GM18909 (cell line): ENCODE measurements at regions not wholly inside any gene's neighbourhood (a gene's known extent, or its start where the extent isn't known, plus 50 kb on each side); places are given as distances from the start of the nearest gene placed in this dataset.
"Not testable (repeated sequence)": the region's sequence is repeated elsewhere in the genome, so short reads cannot be mapped to it uniquely, and the experiment has no call there.

ENCODE experiments used
- ATAC-seq: cut with Tn5 transposase; IDR thresholded peaks from one replicate; pipeline ENCODE4 v1.9.1; 2021; ENCODE audit warnings: mild to moderate bottlenecking; ENCODE audit not compliant: unreplicated experiment, poor library complexity

DNA sequence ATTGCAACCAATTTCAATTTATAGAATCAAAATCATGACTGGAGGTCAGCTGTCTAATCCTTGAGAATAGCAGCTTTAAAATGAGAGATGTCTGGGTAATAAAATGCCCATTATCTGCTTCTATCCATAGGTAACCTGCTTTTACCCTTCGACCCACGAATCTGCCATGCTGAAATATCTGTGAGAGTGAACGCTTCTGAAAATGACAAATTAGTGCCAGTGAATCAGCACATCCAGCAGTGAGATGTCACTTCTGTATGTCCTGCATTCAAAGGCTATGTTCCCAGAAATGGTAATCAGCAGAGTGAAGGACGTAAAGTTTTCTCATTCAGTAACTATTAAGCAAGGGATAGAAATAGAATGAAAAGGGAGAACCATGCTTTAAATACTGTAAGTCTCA is 532.4 kb upstream of the ITGA1 start:
- ATAC-seq = no peak

DNA sequence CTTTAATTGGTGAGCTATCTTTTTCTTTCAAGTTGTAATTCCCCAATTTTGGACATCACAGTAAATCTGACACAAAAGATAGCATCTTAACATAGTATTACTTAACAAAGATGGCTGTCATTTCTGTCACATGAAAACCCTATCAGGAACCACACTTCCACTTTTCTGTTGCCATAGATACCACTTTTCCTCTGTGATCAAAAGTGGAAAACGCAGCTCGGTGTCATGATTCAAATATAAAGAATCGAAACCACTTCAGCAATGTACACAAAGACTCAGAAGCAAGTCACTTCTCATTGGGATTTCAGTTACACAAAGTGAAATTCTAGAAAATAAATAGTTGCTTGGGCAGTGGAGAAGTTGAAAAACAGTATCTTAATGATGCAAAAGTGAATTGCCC is 524.9 kb upstream of the ITGA1 start:
- ATAC-seq = no peak

DNA sequence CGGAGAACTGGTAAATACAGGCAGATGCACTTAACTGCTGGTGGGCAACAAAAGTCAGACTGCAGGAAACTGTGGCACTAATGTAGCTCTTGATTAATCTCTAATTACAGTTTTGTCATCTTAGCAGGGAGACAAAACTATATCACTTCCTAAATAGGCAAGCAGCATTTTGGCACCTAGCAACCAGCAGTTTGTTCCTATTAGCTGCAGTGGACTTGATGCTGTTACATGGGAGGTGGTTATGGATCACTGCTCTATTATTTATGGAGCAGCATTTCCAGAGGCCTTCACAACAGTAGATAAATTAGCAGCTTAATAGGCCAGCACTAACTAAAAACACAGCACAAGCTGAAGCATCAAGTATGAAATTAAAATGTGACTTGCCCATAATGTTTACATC is 518.3 kb upstream of the ITGA1 start:
- ATAC-seq = no peak

DNA sequence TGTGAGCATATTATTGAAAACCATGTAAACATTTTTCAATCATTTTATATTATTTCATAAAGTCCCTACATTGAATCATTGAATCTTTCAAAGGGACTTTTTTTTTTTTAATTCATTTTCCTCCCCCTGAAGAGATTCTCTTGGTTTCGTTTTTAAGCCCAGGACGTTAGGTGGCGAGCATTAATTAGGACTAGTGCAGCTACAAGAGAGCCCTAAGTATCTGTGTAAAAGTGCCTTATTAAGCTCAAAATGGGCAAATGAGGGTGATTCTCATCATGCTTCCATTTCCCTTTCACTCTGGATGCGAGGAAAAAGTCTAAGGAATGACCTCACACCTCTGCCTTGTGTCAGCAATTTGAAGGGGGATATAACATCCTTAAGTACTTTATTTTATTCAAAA is 517.9 kb upstream of the ITGA1 start:
- ATAC-seq = no peak

DNA sequence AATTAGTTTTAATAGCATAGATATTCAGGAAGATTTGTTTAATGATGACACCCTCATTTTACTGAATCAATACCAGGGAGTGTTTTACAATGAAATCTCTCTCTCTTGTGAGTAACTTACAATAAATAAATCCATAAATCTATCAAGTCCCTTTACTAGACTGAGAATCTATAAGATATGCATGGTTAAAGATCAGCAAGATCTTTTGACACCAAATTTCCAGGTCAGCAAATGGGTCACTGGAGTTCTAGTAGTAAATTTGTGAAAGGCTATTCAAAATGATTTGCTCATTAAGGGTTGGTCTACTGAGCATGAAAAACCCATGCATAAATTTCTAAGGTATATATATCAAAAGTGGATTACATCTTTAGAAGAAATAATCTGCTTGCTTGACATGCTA is 512.1 kb upstream of the ITGA1 start:
- no peak for ATAC-seq

DNA sequence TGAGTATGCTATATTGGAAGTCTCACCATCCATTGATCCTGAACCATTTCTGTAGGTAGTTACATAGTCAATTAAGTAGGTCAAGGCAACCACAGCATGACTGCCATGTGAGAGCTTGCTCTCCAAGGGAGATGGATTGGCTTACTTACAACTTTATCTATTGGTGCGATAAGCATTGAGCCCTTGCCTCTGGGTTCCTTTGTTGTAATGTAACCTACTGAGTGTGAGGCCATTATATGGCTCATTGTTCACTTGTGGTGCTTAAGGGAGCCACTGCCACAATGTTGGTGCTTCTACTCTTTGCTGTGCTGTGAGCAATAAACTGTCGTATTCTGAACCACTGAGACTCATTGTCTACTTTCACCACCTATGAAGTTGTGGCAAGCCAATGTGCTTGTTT is 510.6 kb upstream of the ITGA1 start:
- ATAC-seq = no peak

DNA sequence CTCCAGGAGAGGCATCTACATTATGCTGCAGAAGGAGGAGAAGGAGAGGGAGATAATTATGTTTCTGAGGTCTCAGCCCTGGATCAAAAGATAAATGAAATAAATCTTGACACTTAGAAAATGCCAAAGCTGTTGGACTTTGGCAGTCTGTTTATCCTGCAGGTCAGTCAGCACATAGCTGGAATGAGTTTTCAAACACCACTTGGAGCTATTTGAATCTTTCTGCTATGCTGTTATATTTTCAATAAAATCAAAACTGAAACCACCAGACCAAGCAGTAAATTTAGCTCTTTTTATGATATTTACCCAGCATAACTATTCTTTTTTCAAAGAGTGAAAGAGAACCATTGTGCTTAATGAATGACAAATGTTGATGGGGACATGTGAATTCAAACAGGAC is 505.1 kb upstream of the ITGA1 start:
- no peak for ATAC-seq

DNA sequence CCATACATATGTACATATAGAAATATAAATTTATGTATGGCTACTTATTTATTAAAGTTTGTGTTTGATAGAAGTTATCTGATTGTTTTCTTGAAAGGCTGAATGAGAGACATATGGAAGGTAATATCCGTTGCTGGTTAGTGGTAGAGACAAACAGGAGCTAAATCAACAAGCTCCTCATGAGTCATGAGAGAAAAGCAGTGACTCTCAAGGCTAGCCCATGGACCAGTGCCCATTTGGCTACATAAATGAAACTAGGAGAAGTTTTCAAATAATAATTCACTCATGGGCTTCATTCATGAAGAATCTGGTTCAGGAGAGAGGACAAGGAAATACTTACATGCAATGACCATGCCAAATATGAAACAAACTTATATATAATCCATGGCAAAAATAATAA is 504.5 kb upstream of the ITGA1 start:
- no peak for ATAC-seq

DNA sequence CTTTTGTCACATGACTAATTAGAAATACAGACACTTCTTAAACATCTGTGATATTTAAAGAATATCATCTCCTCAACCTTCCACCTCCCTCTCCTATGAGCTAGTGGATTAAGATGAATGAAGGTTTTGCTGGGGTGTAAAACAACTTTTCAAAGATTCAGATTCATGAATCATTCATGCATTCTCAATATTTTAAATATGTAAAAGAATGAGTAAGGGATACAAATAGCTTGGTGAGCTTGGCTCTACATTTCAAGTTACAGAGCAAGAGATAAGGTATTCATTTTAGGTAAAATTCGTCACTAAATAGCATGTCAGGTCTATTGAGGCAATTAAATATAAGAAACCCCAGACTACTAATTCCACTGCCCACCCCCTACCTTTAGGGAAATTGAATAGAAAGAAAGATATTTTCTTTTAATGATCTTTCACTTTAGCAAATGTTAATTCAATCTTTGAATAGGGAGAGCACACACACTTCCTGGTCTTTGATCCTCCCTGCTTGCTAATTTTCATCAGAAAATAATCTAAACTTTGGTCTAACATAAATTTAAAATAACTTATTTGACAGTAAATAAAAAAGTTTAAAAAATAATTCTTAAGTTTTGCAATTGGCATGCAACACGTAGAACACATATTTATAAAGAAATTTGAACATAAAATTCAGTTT is 486.9 kb upstream of the ITGA1 start:
- ATAC-seq = no peak

DNA sequence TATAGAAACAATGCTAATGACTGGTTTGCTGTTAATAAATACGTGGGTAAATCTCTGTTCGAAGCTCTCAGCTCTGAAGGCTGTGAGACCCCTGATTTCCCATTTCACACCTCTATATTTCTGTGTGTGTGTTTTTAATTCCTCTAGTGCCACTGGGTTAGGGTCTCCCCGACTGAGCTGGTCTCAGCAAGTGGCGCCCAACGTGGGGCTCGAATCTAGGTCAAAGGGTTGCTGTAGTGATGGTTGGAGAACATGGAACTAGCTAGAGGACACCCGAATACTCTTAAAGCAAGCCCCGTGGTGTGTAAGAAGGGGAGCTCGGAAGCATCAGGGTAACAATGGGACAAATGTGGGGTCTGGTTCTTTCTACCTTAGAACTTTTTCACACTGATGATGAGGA is 482.9 kb upstream of the ITGA1 start:
- ATAC-seq = not testable (repeated sequence)

DNA sequence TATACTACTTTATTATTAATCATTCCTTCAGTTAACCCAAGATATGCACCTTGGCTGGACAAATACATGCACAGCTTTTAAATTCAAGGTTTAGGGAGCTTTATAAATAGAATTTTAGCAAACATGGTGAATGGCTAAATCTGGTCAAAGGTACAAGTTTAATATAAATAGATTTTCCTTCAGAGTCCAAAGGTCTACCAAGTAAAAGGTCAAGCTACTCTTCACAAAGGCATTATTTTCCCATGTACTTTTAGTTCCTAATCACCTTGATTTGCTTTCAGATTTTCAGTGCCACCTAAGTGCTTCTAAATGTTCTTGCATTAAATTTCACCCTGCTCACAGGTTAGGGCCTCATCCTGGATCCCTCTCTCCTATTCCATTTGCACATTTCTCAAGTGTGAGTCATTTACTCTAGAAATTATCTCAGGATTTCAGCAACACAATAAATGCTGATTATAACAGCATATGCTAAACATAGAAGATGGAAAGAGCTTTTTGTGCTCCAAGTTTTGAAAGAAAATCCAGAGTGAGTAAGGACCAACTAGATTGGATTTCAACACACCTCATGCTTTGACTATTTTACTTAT is 459.4 kb upstream of the ITGA1 start:
- no peak for ATAC-seq

DNA sequence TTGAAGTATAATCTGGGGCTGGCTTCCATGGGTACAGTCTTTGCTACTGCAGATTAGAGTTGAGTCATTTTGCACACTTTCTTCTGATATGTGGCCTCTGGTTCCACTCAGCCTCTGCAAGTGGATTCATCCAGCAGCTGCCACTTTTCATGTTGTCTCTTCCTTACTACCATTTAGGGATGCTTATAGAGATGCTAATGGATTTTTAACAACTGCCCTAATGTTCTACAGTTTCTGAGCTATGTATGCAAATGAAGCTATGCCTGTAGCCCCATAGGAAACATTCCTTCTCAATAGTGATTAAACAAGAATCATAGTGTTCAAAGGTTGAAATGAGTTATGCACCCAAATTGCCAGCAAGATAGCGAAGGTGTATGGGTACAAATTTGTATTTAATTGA is 456.0 kb upstream of the ITGA1 start:
- no peak for ATAC-seq

DNA sequence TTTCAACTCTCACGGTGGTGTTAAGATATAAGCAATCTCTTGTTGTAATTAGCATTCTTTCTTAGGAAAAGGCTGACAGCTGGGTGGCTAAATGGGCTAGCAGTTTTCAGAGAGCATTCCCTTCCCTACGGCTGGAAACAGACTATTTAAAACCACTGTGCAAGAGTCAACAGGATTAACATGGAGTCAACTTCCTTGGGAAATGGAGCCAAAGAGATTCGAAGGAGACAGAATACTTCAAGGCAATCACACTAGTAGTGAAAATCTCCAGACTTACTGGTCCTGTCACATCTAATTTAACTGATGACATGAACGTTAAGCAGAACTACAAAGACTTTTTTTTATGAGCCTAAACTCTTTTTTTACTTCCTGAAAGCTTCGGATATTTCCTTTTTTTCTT is 453.3 kb upstream of the ITGA1 start:
- ATAC-seq = no peak

DNA sequence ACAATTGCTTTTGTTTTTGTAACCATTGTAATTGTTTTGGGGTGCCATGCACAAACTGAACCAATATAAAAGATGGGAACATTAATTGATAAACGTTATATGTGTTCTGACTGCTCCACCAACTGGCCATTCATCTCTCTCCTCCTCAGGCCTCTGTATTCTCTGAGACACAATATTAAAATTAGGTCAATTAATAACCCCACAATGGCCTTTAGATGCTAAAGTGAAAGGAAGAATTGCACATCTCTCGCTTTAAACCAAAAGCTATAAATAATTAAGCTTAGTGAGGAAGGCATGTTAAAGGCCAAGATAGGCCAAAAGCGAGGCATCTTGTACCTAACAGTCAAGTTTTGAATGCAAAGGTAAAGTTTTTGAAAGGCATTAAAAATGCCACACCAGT is 448.4 kb upstream of the ITGA1 start:
- ATAC-seq = no peak

DNA sequence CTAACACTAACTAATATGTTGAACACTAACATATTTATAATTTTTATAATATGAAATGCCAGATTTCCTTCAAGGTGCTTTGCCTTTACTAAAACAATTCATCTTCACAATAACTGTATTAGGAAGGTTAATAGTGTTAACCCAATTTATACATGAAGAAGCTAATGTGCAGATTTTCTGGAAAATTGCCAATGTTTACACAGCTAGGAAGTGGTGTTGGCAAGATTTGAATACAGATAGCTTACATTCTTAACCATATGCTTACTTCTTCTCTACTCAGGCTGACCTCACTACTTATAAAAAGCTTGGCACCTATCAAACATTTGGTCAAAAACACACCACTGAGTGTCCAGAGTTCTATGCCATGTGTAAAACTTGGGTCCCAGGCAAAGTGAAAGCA is 445.4 kb upstream of the ITGA1 start:
- ATAC-seq = no peak

DNA sequence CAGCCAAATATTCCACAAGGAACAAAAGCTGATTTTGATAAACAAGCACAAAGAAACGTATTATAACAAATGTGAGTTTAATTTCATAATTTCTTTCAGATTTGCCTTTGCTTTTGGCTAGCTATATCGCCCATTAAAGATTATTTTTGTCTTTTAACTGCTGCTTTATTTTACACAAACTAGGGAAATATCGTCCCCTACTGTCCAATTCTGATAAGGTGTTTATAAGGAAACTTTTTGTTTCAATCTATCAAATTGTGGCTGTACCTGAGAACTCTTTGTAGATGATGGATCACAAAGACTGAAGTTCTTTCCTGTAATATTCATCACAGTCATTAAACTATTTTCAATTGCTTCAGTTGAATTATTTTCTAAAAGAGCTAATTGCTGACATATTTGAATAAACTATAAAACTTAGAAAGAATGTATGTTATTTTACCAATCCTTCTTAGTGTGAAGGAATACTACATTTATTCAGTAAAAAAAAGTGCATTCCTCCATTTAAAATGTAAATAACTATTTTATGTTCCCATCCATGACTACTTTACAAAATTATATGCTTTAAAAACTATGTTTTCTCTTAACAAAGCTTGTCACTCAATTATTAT is 431.3 kb upstream of the ITGA1 start:
- ATAC-seq = no peak

DNA sequence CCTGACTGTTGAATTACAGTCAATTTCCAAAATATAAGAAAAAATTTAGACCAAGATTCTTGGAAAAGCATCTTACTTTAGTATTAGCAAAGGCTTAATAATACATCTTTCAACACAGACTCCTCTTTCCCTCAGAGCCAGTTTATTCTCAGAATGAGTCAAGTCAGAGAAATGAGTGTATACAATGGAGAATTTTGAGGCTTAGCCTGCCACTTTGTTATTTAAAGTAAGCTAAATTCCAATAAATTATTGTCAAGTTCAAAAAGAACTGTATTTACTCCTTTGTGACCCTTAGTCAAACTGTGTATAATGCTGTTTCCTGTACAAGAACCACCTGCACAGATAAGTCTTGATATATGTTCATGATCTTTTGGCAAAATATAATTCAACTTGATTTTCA is 428.5 kb upstream of the ITGA1 start:
- ATAC-seq = no peak

DNA sequence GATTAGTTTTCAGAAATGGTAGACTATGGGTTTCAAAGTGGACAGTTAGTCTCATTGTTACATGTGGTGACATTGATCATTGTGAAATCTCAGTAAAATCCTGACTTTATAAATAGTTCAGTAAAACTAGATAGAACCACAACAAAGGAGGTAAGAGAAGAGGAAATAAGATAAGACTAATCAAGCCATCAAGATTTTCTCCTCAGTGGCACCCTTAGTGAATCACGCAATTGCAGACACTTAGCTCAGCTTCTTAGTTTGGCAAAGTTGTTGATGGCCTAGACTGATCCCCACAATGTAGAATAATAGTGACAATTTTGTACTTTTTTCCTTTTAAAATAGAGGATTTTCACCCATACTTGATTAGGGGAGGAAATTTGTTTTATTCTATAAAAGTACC is 426.7 kb upstream of the ITGA1 start:
- no peak for ATAC-seq

DNA sequence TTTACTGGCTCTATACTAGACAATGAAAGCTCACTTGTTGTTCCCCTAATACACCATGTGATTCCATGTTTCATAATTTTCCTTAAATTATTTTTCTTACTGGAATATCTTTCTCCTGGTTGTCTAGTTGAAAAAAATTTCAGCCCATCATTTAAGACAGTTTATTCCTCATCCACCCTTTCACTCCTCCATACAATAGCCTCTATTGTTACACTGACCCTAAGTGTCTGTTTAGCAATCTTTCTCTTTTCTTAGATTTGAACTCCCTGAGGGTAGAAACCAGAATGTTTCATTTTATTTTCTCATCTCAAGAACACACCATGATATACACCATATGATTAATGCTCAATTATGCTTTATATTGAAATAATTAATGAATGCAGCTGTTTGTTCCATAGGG is 413.4 kb upstream of the ITGA1 start:
- no peak for ATAC-seq

DNA sequence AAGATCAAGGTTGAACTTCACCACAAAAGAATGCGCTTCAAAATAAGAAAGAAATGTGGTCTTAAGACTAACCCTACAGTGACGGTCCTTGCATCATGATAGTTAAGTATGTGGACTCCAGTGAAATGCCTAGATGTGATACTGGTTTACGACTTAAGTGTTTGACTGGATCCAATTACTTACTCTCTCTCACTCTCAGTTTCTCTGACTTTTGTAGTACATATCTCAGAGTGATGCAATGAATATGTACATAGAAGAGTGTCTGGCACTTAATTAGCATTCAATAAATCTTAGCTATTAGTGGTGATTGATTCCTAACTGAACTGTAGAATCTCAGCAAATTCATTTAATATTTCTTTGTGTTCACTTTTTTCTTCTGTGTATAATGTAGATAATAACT is 411.7 kb upstream of the ITGA1 start:
- no peak for ATAC-seq

DNA sequence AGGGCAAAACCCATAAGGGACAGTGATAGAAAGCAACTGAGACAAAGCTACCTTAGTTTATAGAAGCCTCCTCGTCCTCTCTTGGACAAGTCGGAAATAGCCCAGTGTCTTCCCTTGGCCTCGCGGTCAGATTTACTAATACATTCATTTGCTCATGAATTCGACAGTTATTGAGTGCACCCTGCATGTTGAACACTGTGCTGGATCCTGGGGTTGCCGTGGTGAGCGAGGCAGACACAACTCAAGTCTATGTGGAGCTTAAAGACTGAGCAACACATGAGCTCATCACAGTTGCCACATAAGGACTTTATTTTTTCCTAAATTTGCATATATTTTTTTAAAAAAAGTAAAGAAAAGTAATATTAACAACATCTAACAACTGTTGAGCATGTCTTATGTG is 411.1 kb upstream of the ITGA1 start:
- ATAC-seq = no peak

DNA sequence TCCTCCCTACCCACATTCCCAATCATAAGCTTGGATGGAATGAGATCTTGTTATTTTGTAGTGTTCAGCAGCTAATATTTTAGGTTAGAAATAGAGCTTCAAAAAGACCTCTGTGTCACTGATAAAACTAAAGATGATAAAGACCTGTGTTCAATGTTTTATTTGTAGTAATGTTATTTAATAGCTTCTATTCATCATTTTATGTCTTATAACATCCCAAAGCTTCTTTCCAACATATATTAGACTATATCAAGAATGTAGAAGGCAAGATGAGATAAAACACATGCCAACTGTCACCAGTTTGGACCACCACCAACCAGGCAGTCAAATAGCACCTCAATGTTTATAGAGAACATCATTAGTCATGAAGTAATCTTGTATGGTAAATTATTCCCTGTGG is 409.5 kb upstream of the ITGA1 start:
- no peak for ATAC-seq
